ENCODE measurements at regions not wholly inside any gene's neighbourhood (a gene's known extent, or its start where the extent isn't known, plus 50 kb on each side); places are given as distances from the start of the nearest gene placed in this dataset.

GRCh38 chr13:90738881-90739280, 608.6 kb upstream of the MIR17HG start:
- Histone ChIP-seq H3K27me3 (no peaks in the 10 kb centered on the region), H3K27ac (no peak overlapping the region), H3K9me3 (no peaks in the 10 kb centered on the region), H3K4me1 (no peaks in the 10 kb centered on the region), H3K36me3 (no peaks in the 10 kb centered on the region), H3K4me3 (no peak overlapping the region)
- ATAC-seq (no peak), DNase-seq (no peak)
- intact Hi-C loops (cut with DNase I): no loop called here
- TF ChIP-seq POLR2A (IDR thresholded peaks at IDR 0.05): no peak
- no peak for TF ChIP-seq CTCF (IDR thresholded peaks at IDR 0.05)

- ATAC-seq (no peak), DNase-seq (no peak)
- TF ChIP-seq CTCF (IDR thresholded peaks at IDR 0.05): no peak
- TF ChIP-seq POLR2A (IDR thresholded peaks at IDR 0.05): no peak
- Histone ChIP-seq H3K27me3 (no peaks in the 10 kb centered on the region), H3K9me3 (no peaks in the 10 kb centered on the region), H3K27ac (no peak overlapping the region), H3K36me3 (no peaks in the 10 kb centered on the region), H3K4me3 (no peak overlapping the region), H3K4me1 (no peaks in the 10 kb centered on the region)
- intact Hi-C loops (cut with DNase I): no loop called here
- 36% methylated on average over 2 of the region's 2 CpGs for WGBS (ENCODE audit: insufficient coverage, low coverage, low lambda C conversion rate, missing lambda C conversion rate)
Measured at GRCh38 chr13:90740099-90740498, 607.4 kb upstream of the MIR17HG start.

DNA sequence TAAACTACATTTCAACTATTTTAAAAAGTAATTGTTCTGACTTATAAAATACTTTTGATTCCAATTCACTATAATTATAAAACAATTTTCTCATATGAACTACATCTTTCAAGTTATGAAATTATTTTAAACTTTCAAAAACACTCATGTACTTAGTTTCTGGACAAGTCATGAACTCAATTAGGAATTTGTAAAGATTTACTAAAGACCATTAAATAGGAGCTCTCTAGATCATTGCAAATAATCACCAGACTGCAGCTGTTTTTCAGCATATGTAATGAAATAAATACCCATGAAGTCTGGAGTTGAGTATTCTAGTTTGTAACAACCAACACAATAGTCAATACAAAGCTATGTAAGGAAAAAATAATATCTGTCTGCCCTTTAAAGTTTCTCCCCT, 605.1 kb upstream of the MIR17HG start:
- H3K9me3 ChIP-seq: no peaks in the 10 kb centered on the region
- no peaks in the 10 kb centered on the region for H3K36me3 ChIP-seq
- H3K4me3 ChIP-seq: no peak overlapping the region
- DNase-seq: no peak
- H3K4me1 ChIP-seq: no peaks in the 10 kb centered on the region
- TF ChIP-seq POLR2A (IDR thresholded peaks at IDR 0.05) (no peak), CTCF (IDR thresholded peaks at IDR 0.05) (no peak)
- ATAC-seq: no peak
- no peak overlapping the region for H3K27ac ChIP-seq
- no peaks in the 10 kb centered on the region for H3K27me3 ChIP-seq
- intact Hi-C loops (cut with DNase I): no loop called here

DNA sequence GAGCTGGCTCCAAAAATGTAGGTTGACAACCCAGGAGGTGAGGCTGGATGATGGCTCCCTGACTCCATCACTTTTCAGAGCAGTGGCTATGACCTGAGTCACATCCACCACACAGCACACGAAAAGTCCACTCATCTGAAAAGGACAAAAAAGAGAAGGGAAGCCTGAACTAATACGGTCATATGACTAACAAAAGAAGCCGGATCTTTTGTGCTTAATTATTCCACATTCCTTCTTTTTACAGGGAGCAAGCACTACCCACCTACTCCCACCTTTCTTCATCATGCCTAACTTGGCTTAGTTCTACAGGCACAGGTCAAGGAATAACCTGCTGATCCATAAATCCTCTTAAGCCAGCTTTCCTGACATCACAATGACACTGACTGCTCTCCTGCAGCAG, 601.3 kb upstream of the MIR17HG start:
- H3K9me3 ChIP-seq: no peaks in the 10 kb centered on the region
- no peak for DNase-seq
- H3K4me1 ChIP-seq: no peaks in the 10 kb centered on the region
- WGBS (ENCODE audit: insufficient coverage, low coverage, low lambda C conversion rate, missing lambda C conversion rate): 65% methylated on average over 3 of the region's 3 CpGs
- TF ChIP-seq CTCF (IDR thresholded peaks at IDR 0.05) (no peak), POLR2A (IDR thresholded peaks at IDR 0.05) (no peak)
- no peak overlapping the region for H3K27ac ChIP-seq
- intact Hi-C loops (cut with DNase I): no loop called here
- H3K36me3 ChIP-seq: no peaks in the 10 kb centered on the region
- no peaks in the 10 kb centered on the region for H3K27me3 ChIP-seq
- no peak for ATAC-seq
- no peak overlapping the region for H3K4me3 ChIP-seq

GRCh38 chr13:90750021-90750420, 597.5 kb upstream of the MIR17HG start:
- no peak for ATAC-seq
- H3K36me3 ChIP-seq: no peaks in the 10 kb centered on the region
- H3K27me3 ChIP-seq: no peaks in the 10 kb centered on the region
- no peaks in the 10 kb centered on the region for H3K4me1 ChIP-seq
- TF ChIP-seq CTCF (IDR thresholded peaks at IDR 0.05) (no peak), POLR2A (IDR thresholded peaks at IDR 0.05) (no peak)
- no peak overlapping the region for H3K27ac ChIP-seq
- H3K9me3 ChIP-seq: no peaks in the 10 kb centered on the region
- WGBS (ENCODE audit: insufficient coverage, low coverage, low lambda C conversion rate, missing lambda C conversion rate): 31% methylated on average over 3 of the region's 4 CpGs
- intact Hi-C loops (cut with DNase I): no loop called here
- no peak for DNase-seq
- no peak overlapping the region for H3K4me3 ChIP-seq
